Hematopoietic multipotent progenitor cell treated with erythropoietin and hydrocortisone succinate and interleukin-3 and kit ligand, for 17 days (in vitro differentiated cells): ENCODE measurements at regions not wholly inside any gene's neighbourhood (a gene's known extent, or its start where the extent isn't known, plus 50 kb on each side); places are given as distances from the start of the nearest gene placed in this dataset.
"Not testable (repeated sequence)": the region's sequence is repeated elsewhere in the genome, so short reads cannot be mapped to it uniquely, and the experiment has no call there.

ENCODE experiments used
- DNase-seq: peaks from one replicate; pipeline ENCODE4 v3.0.0-alpha.2; 2015; ENCODE audit warnings: low spot score

- not testable (repeated sequence) for DNase-seq
Measured at GRCh38 chr2:239865856-239866255, 159.3 kb downstream of the NDUFA10 start.

GRCh38 chr2:239865059-239865639 lies 160.0 kb downstream of the NDUFA10 start:
- DNase-seq: no peak

- no peak for DNase-seq
Measured at GRCh38 chr2:239864247-239865058, 160.7 kb downstream of the NDUFA10 start.

GRCh38 chr2:239862613-239863012 lies 162.5 kb downstream of the NDUFA10 start:
- no peak for DNase-seq

GRCh38 chr2:239858179-239858578 lies 167.0 kb downstream of the NDUFA10 start:
- no peak for DNase-seq

GRCh38 chr2:239857591-239857990 lies 167.6 kb downstream of the NDUFA10 start:
- no peak for DNase-seq

GRCh38 chr2:239856620-239857285 lies 168.4 kb downstream of the NDUFA10 start:
- DNase-seq: no peak

GRCh38 chr2:239855863-239856587 lies 169.1 kb downstream of the NDUFA10 start:
- no peak for DNase-seq

GRCh38 chr2:239854596-239854995 lies 170.5 kb downstream of the NDUFA10 start:
- no peak for DNase-seq

- DNase-seq: no peak
Measured at GRCh38 chr2:239853706-239854327, 171.3 kb downstream of the NDUFA10 start.

- no peak for DNase-seq
Measured at GRCh38 chr2:239853121-239853520, 172.0 kb downstream of the NDUFA10 start.

- no peak for DNase-seq
Measured at GRCh38 chr2:239852272-239852671, 172.9 kb downstream of the NDUFA10 start.

GRCh38 chr2:239846789-239847676 lies 178.1 kb downstream of the NDUFA10 start:
- no peak for DNase-seq

GRCh38 chr2:239845968-239846367 lies 179.2 kb downstream of the NDUFA10 start:
- no peak for DNase-seq

GRCh38 chr2:239839306-239839705 lies 185.8 kb downstream of the NDUFA10 start:
- DNase-seq: no peak

GRCh38 chr2:239836021-239836765 lies 188.9 kb downstream of the NDUFA10 start:
- DNase-seq: no peak

- no peak for DNase-seq
Measured at GRCh38 chr2:239835056-239835455, 190.1 kb downstream of the NDUFA10 start.

- no peak for DNase-seq
Measured at GRCh38 chr2:239834143-239834542, 191.0 kb downstream of the NDUFA10 start.

GRCh38 chr2:239833269-239834109 lies 191.7 kb downstream of the NDUFA10 start:
- no peak for DNase-seq
